GM18520 (cell line): ENCODE measurements at regions not wholly inside any gene's neighbourhood (a gene's known extent, or its start where the extent isn't known, plus 50 kb on each side); places are given as distances from the start of the nearest gene placed in this dataset.

Source experiments
- ATAC-seq: cut with Tn5 transposase; IDR thresholded peaks from one replicate; pipeline ENCODE4 v1.9.1; 2021; ENCODE audit not compliant: unreplicated experiment

DNA sequence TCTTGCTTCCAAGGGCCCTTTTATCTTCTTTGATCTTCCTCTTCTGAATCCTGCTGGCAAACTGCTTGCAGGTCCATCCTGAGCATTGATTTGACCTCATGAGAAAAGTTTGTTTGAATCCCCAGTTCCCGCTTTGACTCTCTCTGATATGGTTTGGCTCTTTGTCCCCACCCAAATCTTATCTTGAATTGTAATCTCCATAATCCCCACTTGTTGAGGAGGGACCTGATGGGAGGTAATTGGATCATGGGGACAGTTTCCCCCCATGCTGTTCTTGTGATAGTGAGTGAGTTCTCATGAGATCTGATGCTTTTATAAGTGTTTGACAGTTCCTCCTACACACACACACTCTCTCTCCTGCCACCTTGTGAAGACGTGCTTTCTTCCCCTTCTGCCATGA is 126.6 kb upstream of the ARHGAP20 start:
- ATAC-seq: no peak

DNA sequence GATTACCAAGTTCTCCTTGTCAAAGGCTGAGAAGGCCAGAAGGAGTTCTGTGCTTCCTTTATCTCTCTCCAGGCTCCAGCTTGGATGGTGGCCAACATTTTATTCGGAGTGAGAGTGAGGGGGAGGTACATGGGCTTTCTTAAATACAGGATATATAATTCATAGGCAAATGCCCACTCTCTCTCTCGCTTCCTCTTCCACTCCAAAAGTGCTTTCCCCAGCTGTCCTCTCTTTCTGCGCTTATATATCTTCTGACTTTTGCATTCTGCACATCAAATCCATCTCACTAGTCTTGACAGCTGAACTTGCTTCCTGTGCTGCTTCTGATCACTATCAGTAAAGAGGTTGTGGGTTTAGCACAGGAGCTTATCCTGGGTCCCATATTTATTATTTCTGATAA is 125.4 kb upstream of the ARHGAP20 start:
- ATAC-seq: no peak

DNA sequence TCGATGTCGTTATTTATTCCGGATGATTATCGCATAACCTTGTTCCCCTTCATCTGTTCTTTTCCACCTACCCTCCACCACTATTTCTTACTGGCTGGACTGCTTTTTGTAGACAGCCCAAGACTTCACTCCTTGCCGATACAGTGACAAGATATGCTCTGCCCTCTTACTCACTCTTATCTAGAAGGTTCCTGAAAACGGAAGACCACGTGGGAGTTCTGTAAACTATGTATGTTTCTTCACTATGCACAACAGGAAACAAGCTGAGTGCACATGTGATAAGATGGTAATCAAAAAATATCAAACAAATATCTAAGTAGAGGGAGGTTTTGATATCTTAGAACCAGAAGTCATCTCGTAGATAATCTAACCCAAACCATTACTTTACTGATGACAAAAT is 122.9 kb upstream of the ARHGAP20 start:
- ATAC-seq: no peak

DNA sequence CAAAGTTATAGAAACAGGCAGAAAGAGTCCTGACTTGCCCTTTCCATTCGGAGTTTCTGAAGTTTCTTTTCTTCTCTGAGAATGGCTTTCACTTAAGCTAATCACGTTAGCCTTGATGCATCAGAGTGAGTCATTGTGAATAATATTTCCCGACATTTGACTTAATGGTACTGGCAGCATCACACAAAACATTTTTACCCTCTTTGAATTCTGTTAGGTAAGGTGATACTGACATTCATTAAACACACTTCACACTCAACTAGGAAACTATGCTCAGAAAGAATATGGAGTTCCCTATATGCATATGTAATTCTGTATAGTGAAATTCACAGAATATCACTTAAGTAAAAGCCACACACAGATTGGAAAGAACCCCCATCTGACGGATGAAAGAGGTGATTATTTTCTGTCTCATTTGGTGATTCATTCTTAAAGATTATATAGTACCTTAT is 120.8 kb upstream of the ARHGAP20 start:
- no peak for ATAC-seq

- ATAC-seq: no peak
Observed at GRCh38 chr11:110832539-110832938, 120.3 kb upstream of the ARHGAP20 start.

DNA sequence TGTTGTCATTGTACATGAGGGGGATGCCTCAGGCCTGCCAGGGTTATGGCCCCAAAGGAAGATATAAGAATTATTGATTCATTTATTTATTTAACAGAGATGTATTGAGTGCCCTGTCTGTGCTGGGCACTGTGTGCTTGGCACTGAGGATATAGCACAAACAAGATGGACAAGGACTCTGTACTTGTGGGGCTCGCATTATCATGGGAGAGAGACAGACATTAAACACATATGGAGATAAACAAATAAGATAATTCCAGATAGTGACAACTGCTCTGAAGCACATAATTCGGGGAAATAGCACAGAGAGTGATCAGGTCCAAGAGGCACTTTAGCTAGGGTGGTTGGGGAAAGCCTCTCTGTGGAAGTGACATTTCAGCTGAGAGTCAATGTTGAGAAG is 119.8 kb upstream of the ARHGAP20 start:
- ATAC-seq: no peak

DNA sequence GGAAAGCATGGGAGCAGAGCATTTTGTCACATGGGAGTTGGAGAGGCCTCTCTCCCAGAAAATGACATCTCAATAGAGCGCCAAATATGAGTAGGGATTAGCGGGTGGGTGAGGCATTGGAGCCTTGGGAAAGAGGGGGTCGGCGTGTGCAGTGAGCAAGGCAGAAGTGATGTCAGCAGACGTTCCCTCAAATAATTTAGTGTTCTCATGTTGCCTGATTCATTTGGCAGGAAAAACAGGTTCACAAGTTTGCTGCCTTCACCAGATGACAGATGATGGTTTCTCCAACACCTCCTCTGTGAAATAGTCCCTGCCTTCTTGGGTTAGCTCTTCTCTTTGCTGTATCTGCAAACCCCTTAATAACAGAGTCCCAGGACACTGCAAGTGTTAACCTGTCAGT is 118.5 kb upstream of the ARHGAP20 start:
- ATAC-seq: no peak

DNA sequence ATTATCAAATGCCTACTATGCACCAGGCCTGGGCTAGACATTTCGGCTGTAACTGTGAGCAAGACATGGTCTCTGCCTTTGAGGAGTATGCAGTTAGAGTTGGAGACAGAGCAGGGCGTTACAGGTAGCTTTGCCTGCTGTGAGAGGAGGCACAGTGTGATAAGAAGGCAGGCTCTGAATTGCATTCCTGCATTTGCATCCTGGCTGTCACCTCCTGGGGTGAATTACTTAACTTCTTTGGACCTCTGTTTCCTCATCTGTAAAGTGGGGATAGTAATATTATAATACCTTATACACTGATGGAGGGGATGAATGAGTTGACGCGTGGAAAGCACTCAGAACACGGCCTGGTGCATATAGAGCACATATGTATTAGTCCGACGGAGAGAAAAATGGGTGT is 118.1 kb upstream of the ARHGAP20 start:
- ATAC-seq: no peak

DNA sequence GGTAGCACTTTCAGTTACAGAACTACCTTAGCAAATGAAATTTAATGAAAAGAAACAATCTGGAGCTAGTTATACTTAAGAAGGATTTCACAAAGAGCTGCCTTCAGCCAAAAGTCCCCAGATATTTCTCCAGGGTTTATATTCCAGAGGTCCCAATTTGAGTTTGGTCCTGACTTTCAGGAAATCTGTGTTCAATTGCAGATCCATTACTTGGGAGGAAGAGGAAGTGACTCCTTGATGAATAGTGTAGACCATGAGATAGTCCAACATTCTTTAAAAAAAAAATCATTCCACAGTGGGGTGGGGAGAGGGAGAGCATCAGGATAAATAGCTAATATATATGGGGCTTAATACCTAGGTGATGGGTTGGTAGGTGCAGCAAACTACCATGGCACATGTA is 117.6 kb upstream of the ARHGAP20 start:
- no peak for ATAC-seq

GRCh38 chr11:110828086-110828485 is 115.8 kb upstream of the ARHGAP20 start:
- ATAC-seq: no peak

DNA sequence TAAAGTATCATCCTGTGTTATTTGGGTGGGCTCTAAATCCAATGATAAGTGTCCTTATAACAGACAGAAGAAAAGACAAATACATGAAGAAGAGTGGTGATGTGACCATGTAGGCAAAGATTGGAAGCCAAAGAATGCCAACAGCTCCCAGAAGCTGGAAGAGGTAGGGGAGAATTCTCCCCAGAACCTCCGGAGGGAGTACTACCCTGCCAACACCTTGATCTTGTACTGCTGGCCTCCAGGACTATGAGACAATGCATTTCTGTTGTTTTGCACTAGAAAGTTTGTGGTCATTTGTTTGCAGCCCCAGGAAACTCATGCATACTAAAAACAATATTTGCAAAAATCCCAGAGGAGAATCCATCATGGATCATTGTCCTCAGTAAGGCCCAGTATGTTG is 115.0 kb upstream of the ARHGAP20 start:
- ATAC-seq: no peak

DNA sequence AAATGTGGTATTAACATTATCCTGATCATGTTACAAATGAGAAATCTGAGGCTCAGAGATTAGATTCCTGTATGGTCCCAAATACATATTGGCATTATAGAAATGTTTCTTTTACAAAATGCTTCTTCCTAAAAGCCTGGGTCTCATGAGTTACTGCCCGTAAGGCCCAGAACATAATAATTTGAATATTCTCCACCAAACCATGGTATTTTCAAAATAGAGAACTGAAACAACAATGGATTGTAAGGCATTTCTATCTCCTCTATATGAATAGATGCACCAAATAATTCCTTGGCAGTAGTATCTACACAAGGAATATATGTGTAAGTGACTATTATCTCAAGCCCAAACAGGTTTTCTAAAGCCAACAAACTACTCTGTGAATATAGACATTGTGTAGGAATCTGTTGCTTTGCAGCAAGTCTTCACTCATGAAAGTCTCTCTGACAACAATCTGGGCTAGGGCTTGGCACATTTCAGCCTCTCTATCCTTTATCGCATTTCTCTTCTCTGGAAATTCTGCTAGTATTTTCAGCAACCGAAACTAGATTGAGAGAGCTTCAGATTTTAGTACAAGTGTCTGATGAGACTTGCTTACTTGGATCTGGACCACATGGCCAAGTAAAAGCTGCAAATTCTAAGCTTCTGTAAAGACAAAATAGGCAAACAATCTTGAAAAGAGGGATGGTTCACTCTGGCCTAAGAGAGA is 112.8 kb upstream of the ARHGAP20 start:
- no peak for ATAC-seq

GRCh38 chr11:110818032-110818687 is 105.9 kb upstream of the ARHGAP20 start:
- no peak for ATAC-seq

- ATAC-seq: no peak
Observed at GRCh38 chr11:110812086-110812733, 100.0 kb upstream of the ARHGAP20 start.

DNA sequence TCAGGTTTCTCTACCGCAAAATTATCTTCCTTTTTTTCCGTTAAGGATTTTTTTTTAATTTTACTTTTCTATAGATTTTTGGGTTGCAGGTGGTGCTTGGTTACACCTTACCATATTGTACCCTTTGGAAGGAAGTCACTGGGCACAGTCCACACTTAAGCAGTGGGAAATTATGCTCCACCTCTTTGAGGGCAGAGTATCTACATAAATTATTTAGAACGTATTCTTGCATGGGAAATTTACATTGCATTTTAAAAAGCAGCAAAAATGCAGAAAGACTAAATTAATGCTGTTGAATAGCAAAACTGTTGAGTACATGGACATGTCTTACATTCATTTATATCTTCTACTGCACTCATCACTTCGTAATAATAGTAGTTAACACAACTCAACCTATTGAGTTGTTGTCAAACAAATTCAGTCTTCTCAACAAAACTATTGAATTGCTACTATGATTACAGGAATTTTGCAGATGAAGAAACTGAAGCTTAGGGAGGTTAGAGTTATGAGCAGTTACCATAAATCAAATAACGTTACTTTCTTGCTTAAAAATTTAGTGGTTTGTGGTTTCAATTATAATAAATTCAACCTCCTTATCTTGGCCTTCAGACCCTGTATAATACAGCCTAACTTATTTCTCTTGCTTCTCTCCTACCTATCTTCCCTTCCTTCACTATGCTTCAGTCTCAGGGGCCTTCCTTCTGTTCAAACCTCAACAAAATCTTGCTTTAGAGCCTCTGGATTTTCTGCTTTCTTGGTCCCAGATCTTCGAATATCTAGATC is 97.4 kb upstream of the ARHGAP20 start:
- no peak for ATAC-seq

DNA sequence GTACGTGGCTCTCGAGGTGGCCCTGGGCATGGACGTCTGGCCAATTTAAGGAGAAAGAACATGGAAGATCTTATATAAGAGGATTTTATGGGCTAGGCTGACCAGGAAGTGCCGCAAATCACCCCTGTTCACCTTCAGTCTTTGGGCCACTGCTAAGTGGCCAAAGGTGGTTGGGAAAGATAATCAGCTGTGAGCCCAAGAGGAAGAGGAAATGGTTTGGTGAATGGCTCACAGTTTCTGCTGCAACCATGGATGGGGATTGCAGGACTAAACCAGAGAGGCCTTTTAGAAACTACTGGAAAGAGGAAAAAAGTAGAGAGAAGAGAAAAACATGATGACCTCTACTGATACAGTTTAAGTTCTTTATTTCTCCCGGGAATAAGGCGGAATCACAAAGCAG is 96.0 kb upstream of the ARHGAP20 start:
- ATAC-seq: no peak

DNA sequence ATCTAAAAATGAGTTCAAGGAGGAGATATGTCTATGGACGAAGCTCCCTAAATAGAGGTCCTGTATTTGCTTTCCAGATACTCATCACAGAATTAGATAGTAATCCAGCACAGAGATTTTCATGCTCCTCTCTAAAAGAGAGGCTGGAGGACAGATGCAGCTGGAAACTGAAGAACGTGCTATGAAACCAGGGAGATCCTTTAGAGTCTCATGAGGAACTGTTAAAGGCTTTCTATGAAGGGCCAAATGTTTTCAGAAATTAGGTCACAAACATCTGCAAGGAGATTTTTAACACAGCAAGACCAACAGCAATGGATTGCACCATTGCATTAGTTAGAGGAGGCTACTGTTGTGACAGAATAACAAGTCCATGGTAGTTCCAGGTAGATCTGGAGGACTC is 95.6 kb upstream of the ARHGAP20 start:
- ATAC-seq: no peak

DNA sequence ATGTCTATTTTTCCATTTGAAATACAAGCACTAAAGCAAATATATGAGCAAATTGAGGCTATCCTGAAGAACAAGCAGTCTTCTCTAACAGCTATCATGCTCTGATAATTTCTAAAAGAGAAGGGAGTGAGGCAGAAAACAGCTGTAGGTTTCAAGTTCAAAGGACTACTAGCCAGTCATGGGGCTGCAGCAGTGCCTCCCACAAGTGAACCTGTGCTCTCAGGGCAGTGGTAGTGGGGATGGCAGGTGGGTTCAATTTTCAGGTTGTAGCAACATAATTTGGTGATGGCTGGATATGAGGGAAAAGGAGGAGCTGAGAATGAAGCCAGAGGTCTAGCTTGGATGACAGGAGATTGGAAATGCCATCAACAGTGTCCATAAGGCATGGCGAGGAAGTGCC is 93.5 kb upstream of the ARHGAP20 start:
- ATAC-seq: no peak

- ATAC-seq: no peak
Observed at GRCh38 chr11:110802162-110802561, 89.9 kb upstream of the ARHGAP20 start.

DNA sequence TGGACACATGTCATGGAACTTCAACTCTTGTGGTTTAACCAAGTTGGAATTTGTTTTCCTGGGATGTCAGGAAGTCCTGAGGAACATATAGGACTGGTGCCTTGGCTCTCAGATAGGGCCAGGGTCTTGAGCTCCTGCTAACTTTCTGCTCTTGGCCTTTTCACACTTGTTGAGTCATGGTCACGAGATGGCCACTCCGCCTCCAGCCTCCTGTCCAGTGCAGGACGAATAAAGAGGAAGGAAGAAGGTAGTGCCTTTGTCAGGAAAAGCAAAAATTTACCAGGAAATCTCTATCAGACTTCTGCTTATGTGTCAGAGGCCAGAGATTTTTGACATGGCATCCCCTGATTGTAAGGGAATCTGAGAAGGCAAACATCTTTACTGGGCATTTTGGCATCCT is 89.1 kb upstream of the ARHGAP20 start:
- ATAC-seq: no peak

DNA sequence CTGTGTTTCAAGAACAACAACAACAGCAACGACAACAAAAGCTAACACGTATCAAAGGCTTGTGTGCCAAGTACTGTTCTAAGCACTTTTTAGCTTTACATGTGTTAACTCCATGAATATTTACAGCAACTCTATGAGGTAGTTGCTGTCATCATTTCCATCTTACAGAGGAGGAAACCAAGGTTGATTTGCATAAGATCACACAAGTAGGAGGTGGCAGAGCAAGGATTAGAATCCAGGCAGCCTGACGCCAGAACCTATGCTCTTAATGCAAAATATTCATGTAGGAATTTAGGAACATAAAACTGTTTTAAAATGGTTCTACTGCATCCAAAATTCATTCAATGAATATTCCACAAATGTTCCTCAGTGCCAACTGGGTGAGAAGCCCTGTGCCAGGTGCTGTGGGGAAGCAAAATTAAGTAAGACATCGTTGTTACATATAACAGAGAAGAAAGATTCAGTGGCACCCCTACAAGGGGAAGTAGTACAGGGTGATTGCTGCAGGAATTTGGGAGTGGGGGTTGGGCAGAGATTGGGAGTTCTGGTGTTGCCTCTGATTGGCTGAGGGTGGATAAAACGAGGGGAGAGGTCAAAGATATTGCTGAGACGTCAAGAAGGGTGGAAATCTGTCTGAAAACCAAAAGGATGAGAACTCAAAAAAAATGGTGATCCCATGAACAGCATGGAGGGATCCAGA is 86.1 kb upstream of the ARHGAP20 start:
- ATAC-seq: no peak
